Ishikawa (cell line): ENCODE measurements at regions not wholly inside any gene's neighbourhood (a gene's known extent, or its start where the extent isn't known, plus 50 kb on each side); places are given as distances from the start of the nearest gene placed in this dataset.

Source experiments
- CEBPB ChIP-seq: IDR thresholded peaks from 2 replicates; pipeline ENCODE4 v1.6.1; 2012
- CREB1 ChIP-seq: IDR thresholded peaks from 2 replicates; pipeline ENCODE4 v1.6.1; 2012; ENCODE audit warnings: low read depth
- EGR1 ChIP-seq: IDR thresholded peaks from 2 replicates; pipeline ENCODE4 v1.6.1; 2012
- EP300 ChIP-seq: IDR thresholded peaks from 2 replicates; pipeline ENCODE4 v1.6.1; 2012; ENCODE audit warnings: borderline replicate concordance
- FOXM1 ChIP-seq: IDR thresholded peaks from 2 replicates; pipeline ENCODE4 v1.6.1; 2012; ENCODE audit warnings: low read depth, borderline replicate concordance
- MAX ChIP-seq: IDR thresholded peaks from 2 replicates; pipeline ENCODE4 v1.6.1; 2012
- NFIC ChIP-seq: IDR thresholded peaks from 2 replicates; pipeline ENCODE4 v1.6.1; 2012
- RAD21 ChIP-seq: IDR thresholded peaks from 2 replicates; pipeline ENCODE4 v1.6.1; 2012; ENCODE audit warnings: low read depth
- REST ChIP-seq: IDR thresholded peaks from 2 replicates; pipeline ENCODE4 v1.6.1; 2012; ENCODE audit warnings: low read depth, mild to moderate bottlenecking
- TAF1 ChIP-seq: IDR thresholded peaks from 2 replicates; pipeline ENCODE4 v1.6.1; 2012; ENCODE audit warnings: low read depth, mild to moderate bottlenecking
- TCF12 ChIP-seq: IDR thresholded peaks from 2 replicates; pipeline ENCODE4 v1.6.1; 2012; ENCODE audit warnings: low read depth
- TEAD4 ChIP-seq: IDR thresholded peaks from 2 replicates; pipeline ENCODE4 v1.6.1; 2012
- USF1 ChIP-seq: IDR thresholded peaks from 2 replicates; pipeline ENCODE4 v1.6.1; 2012
- YY1 ChIP-seq: IDR thresholded peaks from 2 replicates; pipeline ENCODE4 v1.6.1; 2012; ENCODE audit warnings: low read depth
- ZBTB7A ChIP-seq: IDR thresholded peaks from 2 replicates; pipeline ENCODE4 v1.6.1; 2012; ENCODE audit warnings: low read depth

GRCh38 chr10:130416334-130417150 lies 280.4 kb downstream of the GLRX3 start:
- TF ChIP-seq NFIC, result no peak
- no peak for TF ChIP-seq EP300
- TF ChIP-seq USF1, result no peak
- TF ChIP-seq ZBTB7A, result no peak
- no peak for TF ChIP-seq EGR1
- TF ChIP-seq REST, result no peak
- TF ChIP-seq RAD21, result no peak
- TF ChIP-seq CEBPB, result no peak
- no peak for TF ChIP-seq FOXM1
- no peak for TF ChIP-seq TEAD4
- TF ChIP-seq TCF12, result no peak
- TF ChIP-seq CREB1, result no peak
- no peak for TF ChIP-seq YY1
- no peak for TF ChIP-seq MAX
- no peak for TF ChIP-seq TAF1

GRCh38 chr10:130418731-130419130 lies 282.5 kb downstream of the GLRX3 start:
- TF ChIP-seq ZBTB7A, result no peak
- TF ChIP-seq MAX, result no peak
- TF ChIP-seq CREB1, result no peak
- no peak for TF ChIP-seq TEAD4
- TF ChIP-seq TCF12, result no peak
- no peak for TF ChIP-seq USF1
- no peak for TF ChIP-seq YY1
- no peak for TF ChIP-seq CEBPB
- TF ChIP-seq TAF1, result no peak
- TF ChIP-seq EP300, result no peak
- no peak for TF ChIP-seq REST

- TF ChIP-seq CEBPB (no peak), MAX (no peak), EP300 (no peak), CREB1 (no peak), FOXM1 (no peak), TAF1 (no peak), NFIC (no peak), ZBTB7A (no peak), RAD21 (no peak), YY1 (no peak), TCF12 (no peak)
These were observed 285.7 kb downstream of the GLRX3 start for GRCh38 chr10:130421909-130422308.

GRCh38 chr10:130422366-130423324 lies 286.5 kb downstream of the GLRX3 start:
- no peak for TF ChIP-seq TCF12
- no peak for TF ChIP-seq CEBPB

GRCh38 chr10:130423455-130424305 lies 287.5 kb downstream of the GLRX3 start:
- TF ChIP-seq TCF12, result no peak
